GM12892 (cell line): ENCODE measurements at regions not wholly inside any gene's neighbourhood (a gene's known extent, or its start where the extent isn't known, plus 50 kb on each side); places are given as distances from the start of the nearest gene placed in this dataset.

ENCODE experiments used
- DNase-seq: peaks from one replicate; pipeline ENCODE4 v3.0.0; 2011; ENCODE audit not compliant: insufficient read length
- FAIRE-seq: peaks from 2 replicates; lab custom pipeline; 2011; peaks lifted over from hg19 to GRCh38; lab: Jason Lieb, UNC
- POLR2A ChIP-seq: IDR thresholded peaks from 2 replicates; pipeline ENCODE4 v1.6.1; 2011; ENCODE audit warnings: low read depth, low read length, control low read depth
- POLR2AphosphoS5 ChIP-seq: IDR thresholded peaks from 2 replicates; pipeline ENCODE4 v1.6.1; 2011; ENCODE audit warnings: low read depth, low read length, control low read depth
- TAF1 ChIP-seq: IDR thresholded peaks from 2 replicates; pipeline ENCODE4 v1.6.1; 2011; ENCODE audit warnings: low read depth, mild to moderate bottlenecking, control low read depth, low read length, borderline replicate concordance

DNA sequence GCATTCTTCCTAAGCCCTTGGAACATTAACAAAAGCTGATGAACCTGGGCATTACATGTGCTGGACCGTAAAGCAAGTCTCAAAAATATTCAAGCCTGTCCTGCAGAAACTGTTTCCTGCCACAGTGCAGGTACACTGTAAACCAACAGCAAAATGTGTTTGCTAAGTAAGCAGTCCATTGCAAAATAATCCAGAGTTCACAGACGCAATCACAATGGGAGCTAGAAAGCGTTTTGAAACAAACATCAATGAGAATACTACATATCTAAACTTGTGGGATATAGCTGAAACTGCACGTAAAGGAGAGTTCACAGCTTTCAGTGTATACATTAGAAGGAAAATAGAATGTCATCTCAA, 61.6 kb downstream of the RGS12 start:
- TF ChIP-seq TAF1 (no peak), POLR2A (no peak), POLR2AphosphoS5 (no peak)
- FAIRE-seq (peak; percentile 17), DNase-seq (no peak)

DNA sequence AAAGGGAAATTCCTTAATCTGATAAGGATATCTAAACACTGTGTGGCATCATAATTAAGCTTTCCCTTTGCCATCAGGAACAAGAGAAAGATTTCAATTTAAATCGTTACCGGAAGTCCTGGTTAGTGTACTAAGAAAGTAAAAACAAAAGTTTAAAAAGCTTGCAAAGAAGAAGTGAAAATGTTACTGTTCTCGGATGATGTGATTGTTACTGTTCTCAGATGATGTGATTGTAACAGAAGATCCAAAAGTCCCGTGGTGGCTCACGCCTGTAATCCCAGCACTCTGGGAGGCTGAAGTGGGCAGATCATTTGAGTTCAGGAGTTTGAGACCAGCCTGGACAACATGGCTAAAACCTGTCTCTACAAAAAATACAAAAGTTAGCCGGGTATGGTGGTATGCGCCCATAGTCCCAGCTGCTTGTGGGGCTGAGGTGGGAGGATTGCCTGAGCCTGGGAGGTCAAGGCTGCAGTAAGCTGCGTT, 62.5 kb downstream of the RGS12 start:
- FAIRE-seq, result peak; percentile 80
- no peak for DNase-seq
- TF ChIP-seq POLR2AphosphoS5 (no peak), TAF1 (no peak), POLR2A (no peak)

- no peak for TF ChIP-seq POLR2AphosphoS5
- no peak for TF ChIP-seq POLR2A
- TF ChIP-seq TAF1, result no peak
- no peak for FAIRE-seq
- DNase-seq, result no peak
These were observed 65.8 kb downstream of the RGS12 start for GRCh38 chr4:3358656-3359055.

DNA sequence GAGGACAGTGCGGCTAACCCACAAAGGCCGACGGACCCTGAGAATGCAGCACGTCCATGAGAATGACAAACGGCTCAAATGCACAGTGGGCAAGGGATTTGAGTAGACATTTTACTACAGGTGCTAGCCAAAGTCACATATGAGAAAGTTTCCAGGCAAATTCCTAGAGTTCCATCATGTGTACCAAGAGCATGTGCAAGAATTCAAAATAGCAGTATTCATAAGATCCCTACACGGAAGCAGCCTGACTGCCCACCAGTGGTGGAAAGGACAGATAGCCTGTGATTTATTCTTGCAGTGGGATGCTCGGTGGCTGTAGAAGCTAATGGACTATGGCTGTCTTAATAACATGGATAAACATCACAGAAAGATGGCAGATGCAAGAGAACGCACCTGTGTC, 68.0 kb downstream of the RGS12 start:
- no peak for DNase-seq
- TF ChIP-seq TAF1 (no peak), POLR2AphosphoS5 (no peak), POLR2A (no peak)
- no peak for FAIRE-seq

GRCh38 chr4:3361406-3361805, 68.6 kb downstream of the RGS12 start:
- TF ChIP-seq POLR2A (no peak), POLR2AphosphoS5 (no peak), TAF1 (no peak)
- FAIRE-seq (no peak), DNase-seq (no peak)

DNA sequence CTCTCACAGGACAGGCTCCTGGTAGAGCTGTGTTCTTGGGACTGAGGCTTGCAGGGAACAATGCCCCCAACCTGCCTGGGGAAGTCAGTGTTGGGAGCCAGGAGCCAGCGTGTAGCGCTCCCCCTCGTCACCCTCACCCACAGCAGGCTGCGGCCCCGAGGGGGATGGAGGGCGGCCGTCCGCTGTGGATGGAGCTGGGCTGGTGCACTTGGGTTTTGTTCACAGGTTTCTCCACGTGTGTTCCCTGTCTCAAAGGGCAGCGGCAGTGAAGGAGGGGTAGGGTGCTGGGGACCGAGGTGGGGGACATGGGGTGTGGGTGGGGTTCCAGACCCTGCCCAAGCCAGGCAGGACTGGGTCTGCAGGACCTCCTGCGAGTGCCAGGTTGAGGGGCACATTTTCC, 69.1 kb downstream of the RGS12 start:
- FAIRE-seq, result no peak
- DNase-seq, result no peak

DNA sequence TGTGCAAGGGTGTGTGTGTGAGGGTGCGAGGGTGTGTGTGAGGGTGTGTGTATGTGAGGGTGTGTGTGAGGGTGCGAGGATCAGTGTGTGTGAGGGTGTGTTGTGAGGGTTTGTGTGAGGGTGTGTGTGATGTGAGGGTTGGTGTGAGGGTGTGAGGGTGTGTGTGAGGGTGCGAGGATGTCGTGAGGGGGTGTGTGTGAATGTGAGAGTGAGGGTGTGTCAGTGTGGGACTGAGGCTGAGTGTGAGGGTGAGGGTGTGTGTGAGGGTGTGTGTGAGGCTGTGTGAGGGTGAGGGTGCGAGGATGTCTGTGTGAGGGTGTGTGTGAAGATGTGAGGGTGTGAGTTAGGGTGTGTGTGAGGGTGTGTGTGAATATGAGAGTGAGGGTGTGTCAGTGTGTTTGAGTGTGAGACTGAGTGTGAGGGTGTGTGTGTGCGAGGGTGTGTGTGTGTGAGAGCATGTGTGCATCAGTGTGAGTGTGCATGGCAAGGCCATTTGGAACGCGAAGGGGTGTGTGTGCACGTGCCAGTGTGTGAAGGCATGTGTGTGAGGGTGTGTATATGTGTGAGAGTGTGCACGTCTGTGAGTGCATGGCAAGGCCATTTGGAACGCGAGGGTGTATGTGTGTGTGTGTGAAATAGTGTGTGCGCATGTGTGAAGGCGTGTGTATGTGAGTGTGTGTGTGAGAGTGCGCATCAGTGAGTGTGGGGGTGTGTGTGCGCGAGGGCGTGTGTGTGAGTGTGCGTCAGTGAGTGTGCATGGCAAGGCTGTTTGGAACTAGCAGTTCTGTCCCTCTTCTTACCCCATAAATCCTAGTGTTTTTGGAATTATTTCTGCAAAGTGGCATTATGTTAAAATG, 69.8 kb downstream of the RGS12 start:
- FAIRE-seq, result peak; percentile 17
- TF ChIP-seq TAF1, result no peak
- TF ChIP-seq POLR2A, result no peak
- TF ChIP-seq POLR2AphosphoS5, result no peak
- DNase-seq, result no peak

More for the DNA sequence above, 69.1 kb downstream of the RGS12 start:
- TF ChIP-seq POLR2A, result no peak
- no peak for TF ChIP-seq TAF1
- no peak for TF ChIP-seq POLR2AphosphoS5

GRCh38 chr4:3363411-3364141, 70.8 kb downstream of the RGS12 start:
- DNase-seq, result no peak
- FAIRE-seq, result no peak
- TF ChIP-seq TAF1 (no peak), POLR2AphosphoS5 (no peak)

DNA sequence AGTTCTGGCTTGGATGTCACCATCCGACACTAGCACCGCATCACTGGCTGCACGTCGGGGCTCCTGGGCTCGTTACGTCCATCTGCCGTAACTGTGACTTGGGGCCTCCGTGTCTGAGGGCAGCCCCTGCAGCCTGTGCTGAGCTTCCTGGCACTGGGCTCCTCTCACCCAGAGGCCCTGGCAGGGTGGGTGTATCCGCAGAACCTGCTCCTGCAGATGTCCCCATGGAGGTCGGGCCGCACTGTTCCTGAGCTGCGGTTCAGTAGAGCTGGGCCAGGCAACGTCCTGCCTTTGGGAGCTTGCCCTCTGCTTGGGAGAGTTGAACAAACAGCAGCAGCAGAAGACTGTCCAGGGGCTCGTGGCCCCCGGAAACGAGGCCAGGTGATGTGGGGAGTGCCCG, 71.4 kb downstream of the RGS12 start:
- FAIRE-seq (no peak), DNase-seq (no peak)
- TF ChIP-seq POLR2A, result no peak
- TF ChIP-seq TAF1, result no peak
- no peak for TF ChIP-seq POLR2AphosphoS5

DNA sequence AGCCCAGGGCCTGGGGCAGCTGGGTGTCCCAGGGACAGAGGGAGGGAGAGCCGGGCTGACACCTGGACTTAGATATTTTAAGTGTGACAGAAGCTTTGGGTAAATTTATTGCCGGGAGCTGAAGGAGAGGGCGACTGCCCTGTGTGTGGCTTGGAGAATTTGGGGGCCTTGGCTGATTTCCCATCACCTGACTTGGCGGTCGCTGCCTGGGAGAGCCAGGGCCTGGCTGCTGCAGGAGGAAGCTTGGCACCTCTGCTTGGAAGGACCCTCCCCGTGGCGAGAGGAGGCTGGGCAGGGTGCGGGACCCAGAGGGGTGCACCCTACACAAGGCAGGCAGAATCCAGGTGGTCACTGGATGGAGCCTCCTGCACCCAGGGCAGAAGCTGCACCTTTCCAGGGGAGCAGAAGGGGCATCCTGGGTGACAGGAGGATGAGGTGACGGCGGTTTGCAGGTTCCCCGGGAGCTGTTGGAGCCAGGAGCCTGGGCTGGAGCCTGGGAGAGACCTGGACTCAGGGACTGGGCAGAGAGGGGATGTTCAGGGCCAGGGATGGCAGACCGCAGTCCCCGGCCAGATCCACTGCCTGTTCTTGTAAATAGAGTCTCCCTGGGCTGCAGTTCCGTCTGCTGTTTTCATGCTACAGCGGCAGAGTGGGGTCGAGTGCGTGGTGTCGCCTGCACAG, 72.0 kb downstream of the RGS12 start:
- no peak for FAIRE-seq
- DNase-seq, result no peak
- no peak for TF ChIP-seq TAF1
- TF ChIP-seq POLR2A, result no peak
- no peak for TF ChIP-seq POLR2AphosphoS5

DNA sequence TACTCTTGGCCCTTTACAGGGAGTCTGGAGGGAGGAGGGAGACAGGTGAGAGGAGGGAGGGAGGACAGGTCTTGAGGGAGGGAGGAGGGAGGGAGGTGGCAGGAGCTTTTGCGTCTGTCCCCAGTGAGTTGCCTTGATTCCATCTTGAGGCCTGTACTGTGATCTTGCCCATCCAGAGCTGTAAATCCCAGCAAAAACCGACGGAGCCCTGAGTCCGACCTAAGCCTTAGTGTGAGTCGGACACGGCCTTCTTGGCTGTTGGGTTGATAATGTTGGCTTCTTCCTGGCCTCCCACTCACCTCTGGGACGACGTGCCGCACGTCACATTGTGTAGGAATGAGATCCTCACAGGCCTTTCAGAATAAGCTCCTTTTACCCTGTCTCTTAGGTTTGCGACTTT, 72.5 kb downstream of the RGS12 start:
- TF ChIP-seq POLR2AphosphoS5 (no peak), TAF1 (no peak), POLR2A (no peak)
- DNase-seq (no peak), FAIRE-seq (no peak)
